Activated T-cell treated with anti-CD3 and anti-CD28 coated beads, Interleukin-2, amount 50 U/mL, for 1 hour (primary cell): ENCODE measurements at regions not wholly inside any gene's neighbourhood (a gene's known extent, or its start where the extent isn't known, plus 50 kb on each side); places are given as distances from the start of the nearest gene placed in this dataset.
"Not testable (repeated sequence)": the region's sequence is repeated elsewhere in the genome, so short reads cannot be mapped to it uniquely, and the experiment has no call there.

Experiments
- DNase-seq: peaks from one replicate; pipeline ENCODE4 v3.0.0-alpha.2; 2020

GRCh38 chr6:166802401-166802800 is 153.9 kb downstream of the RNASET2 start:
- DNase-seq: no peak

GRCh38 chr6:166800137-166800536 is 156.2 kb downstream of the RNASET2 start:
- DNase-seq: no peak

GRCh38 chr6:166798652-166799051 is 157.7 kb downstream of the RNASET2 start:
- DNase-seq: no peak

GRCh38 chr6:166796610-166797009 is 159.7 kb downstream of the RNASET2 start:
- DNase-seq: no peak

- DNase-seq: no peak
Measured at GRCh38 chr6:166795879-166796278, 160.5 kb downstream of the RNASET2 start.

GRCh38 chr6:166790808-166791207 is 163.8 kb upstream of the RPS6KA2 start:
- DNase-seq: not testable (repeated sequence)

- DNase-seq: not testable (repeated sequence)
Measured at GRCh38 chr6:166788846-166789529, 161.9 kb upstream of the RPS6KA2 start.

GRCh38 chr6:166786704-166787293 is 159.7 kb upstream of the RPS6KA2 start:
- DNase-seq: no peak

GRCh38 chr6:166785131-166785530 is 158.1 kb upstream of the RPS6KA2 start:
- DNase-seq: no peak

- no peak for DNase-seq
Measured at GRCh38 chr6:166784691-166785090, 157.6 kb upstream of the RPS6KA2 start.

GRCh38 chr6:166782520-166782919 is 155.5 kb upstream of the RPS6KA2 start:
- DNase-seq: no peak

GRCh38 chr6:166781331-166781730 is 154.3 kb upstream of the RPS6KA2 start:
- DNase-seq: no peak

- DNase-seq: no peak
Measured at GRCh38 chr6:166779963-166780683, 153.1 kb upstream of the RPS6KA2 start.

- no peak for DNase-seq
Measured at GRCh38 chr6:166779381-166779780, 152.3 kb upstream of the RPS6KA2 start.

- no peak for DNase-seq
Measured at GRCh38 chr6:166778776-166779175, 151.7 kb upstream of the RPS6KA2 start.

- no peak for DNase-seq
Measured at GRCh38 chr6:166778046-166778445, 151.0 kb upstream of the RPS6KA2 start.

GRCh38 chr6:166777096-166777630 is 150.1 kb upstream of the RPS6KA2 start:
- DNase-seq: no peak

- DNase-seq: no peak
Measured at GRCh38 chr6:166776571-166776970, 149.5 kb upstream of the RPS6KA2 start.

GRCh38 chr6:166775923-166776220 is 148.8 kb upstream of the RPS6KA2 start:
- no peak for DNase-seq

- DNase-seq: peak; percentile 46
Measured at GRCh38 chr6:166775180-166775922, 148.3 kb upstream of the RPS6KA2 start.

- no peak for DNase-seq
Measured at GRCh38 chr6:166774770-166775169, 147.7 kb upstream of the RPS6KA2 start.

- no peak for DNase-seq
Measured at GRCh38 chr6:166774292-166774691, 147.2 kb upstream of the RPS6KA2 start.

GRCh38 chr6:166772518-166772917 is 145.5 kb upstream of the RPS6KA2 start:
- no peak for DNase-seq
